GM21723 (cell line): ENCODE measurements at regions not wholly inside any gene's neighbourhood (a gene's known extent, or its start where the extent isn't known, plus 50 kb on each side); places are given as distances from the start of the nearest gene placed in this dataset.
A peak's percentile ranks its signal among the peaks of the same experiment; 100 is the strongest.
"Not testable (repeated sequence)": the region's sequence is repeated elsewhere in the genome, so short reads cannot be mapped to it uniquely, and the experiment has no call there.

Experiments used
- ATAC-seq: cut with Tn5 transposase; IDR thresholded peaks from one replicate; pipeline ENCODE4 v1.9.1; 2021; ENCODE audit warnings: mild to moderate bottlenecking, moderate library complexity; ENCODE audit not compliant: unreplicated experiment

DNA sequence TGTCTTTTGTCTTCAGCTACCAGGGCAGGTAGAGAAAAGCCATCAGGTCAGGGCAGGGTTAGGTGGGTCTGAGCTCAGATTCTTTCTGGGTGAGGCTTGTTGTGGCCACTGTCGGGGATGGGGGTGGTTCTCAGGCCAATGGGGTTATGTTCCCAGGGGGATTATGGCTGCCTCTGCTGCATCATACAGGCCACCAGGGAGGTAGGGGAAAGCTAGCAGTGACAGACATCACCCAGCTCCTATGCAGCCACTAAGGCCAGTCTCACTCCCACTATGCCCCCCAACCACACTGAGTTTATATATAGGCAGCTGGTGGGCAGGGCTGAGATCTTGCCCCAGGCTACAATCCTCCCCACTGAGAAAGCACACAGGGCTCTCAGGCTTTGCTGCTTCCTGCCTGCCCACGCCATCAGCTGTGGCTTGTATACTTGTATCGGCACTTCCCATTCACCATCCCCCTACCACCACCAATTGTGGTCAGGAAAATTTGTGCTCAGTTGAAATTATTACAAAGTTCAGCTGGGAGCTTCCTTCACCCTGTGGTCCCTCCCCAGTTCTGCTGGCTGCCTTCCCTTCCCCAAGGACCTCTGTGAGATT is 72.6 kb upstream of the PTPN13 start:
- no peak for ATAC-seq

DNA sequence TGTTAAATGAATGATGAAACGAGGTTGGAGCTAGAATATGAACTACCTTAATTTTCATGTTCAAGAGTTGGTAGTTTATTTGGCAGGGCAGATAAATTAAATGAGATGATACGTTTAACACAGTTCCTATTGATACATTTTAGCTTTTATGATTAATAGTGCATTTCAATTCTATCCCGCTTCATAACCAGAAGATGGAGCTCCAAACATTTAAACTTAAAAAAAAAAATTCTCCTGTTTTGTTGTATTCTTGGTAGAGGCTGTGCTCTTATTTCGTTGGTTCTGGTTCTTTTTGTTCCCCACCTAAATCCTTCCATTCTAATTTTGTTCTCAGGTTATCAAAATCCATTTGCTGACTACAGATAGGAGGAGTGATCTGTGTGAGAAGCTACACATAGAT is 71.8 kb upstream of the PTPN13 start:
- no peak for ATAC-seq

DNA sequence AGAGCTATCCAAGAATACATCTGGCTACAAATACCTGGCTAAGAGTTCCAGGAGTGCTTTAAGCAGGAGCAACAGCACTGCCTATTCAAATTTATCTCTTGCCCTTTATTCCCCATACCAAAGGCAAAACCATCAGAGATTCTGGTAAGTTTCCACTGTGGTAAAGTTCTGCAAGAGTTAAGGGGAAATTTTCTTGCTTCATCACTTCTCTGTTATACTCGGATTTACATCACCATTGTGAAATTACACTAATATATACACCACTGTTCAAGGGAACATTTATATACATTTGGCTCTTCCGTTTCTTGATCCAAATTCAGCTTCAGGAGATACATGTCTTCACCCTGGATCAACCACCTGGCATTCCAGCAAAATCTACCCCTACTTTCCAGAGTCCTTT is 70.8 kb upstream of the PTPN13 start:
- ATAC-seq: no peak

DNA sequence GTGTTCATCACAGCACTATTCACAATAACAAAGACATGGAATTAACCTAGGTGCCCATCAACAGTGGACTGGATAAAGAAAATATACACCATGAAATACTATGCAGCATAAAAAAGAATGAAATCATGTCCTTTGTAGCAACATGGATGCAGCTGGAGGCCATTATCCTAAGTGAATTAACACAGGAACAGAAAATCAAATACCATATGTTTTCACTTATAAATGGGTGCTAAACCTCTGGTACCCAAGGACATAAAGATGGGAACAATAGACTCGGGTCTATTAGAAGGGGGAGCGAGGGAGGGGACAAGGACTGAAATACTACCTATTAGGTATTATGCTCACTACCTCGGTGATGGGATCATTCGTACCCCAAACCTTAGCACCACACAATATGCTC is 66.4 kb upstream of the PTPN13 start:
- ATAC-seq: not testable (repeated sequence)

DNA sequence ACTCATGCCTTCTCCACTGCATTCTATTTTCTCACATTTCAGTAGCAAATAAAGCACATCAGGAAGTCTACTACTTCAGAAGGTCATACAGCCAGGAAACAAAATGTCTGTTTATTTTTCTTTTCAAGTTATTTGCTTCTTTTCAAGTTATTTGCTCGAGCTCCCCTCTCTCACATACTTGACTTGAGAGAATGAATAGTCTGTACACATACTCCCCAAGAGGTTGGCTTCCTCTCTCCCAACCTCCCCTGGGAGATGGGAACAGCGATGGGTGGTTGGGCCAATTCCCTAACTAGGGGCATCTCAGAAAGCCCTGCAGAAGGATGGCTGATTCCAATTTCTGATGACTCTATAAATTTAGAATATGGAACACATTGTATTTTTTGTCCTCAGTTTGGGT is 64.7 kb upstream of the PTPN13 start:
- no peak for ATAC-seq

DNA sequence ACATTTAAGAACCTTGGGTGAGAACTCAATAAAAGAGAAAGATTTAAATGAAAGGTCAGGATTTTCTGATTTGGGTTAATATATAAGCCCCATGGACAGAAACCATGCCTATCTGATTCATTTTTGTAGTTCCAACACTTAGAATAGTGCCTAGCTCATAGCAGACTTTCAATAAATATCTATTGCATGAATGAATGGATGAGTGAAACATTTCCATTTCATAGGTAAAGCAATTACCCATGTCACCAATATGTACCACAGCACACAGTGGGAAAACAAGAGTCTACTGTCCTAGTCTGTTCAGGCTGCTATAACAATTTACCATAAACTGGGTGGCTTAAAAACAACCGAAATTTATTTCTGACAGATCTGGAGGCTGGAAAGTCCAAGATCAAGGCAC is 63.9 kb upstream of the PTPN13 start:
- no peak for ATAC-seq

DNA sequence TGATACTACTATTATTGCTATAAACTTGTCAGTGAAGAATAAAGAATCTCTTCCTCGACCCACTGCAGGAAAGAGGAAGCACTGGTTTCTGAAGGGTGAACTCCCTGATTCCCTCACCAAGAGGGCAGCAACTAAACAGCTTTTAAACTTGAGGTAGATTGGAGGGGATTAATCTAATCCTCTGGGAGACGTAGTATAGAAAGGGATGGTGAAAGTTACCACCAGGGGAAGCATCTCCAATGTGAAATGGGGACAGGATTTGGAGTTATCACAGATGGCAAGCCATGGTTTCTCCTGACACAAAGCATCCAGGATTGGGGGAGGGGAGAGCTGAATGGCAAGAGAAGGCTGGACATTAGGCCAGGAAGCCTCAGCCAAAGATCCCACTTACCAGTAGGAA is 62.7 kb upstream of the PTPN13 start:
- ATAC-seq: no peak

DNA sequence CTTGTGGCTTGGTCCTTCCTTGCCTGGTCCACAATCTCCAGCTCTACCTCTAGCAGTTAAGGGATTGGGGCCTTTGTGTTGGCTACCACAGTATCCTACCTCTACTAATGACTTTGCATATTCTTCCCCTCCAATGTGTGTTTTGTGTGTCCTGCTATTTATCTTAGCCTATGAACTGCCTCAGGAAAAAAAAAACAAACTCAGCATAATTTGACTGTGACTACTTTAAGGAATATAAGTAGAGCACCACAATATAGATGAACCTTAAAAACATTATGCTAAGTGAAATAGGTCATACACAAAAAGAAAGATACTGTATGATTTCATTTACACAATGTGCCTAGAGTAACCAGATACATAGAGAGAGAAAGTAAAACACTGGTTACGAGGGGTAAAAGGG is 61.3 kb upstream of the PTPN13 start:
- ATAC-seq: no peak

DNA sequence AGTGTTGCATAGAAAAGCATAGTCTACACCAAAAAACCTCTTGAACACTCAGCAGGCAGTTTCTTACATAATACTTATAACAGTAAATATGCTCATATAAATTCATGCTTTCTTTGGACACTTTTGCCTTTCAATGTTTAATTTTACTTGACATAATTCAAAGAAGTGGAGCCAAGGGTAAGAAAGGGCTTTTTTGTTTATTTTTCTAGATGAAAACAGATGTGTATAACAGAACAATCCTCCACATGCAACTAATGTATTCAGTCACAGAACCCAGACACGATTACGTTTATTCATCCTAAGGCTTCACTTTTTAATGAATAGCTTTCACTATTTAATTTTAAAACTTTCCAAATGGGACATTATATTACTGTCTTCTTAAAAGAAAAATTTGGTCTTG is 58.0 kb upstream of the PTPN13 start:
- no peak for ATAC-seq

DNA sequence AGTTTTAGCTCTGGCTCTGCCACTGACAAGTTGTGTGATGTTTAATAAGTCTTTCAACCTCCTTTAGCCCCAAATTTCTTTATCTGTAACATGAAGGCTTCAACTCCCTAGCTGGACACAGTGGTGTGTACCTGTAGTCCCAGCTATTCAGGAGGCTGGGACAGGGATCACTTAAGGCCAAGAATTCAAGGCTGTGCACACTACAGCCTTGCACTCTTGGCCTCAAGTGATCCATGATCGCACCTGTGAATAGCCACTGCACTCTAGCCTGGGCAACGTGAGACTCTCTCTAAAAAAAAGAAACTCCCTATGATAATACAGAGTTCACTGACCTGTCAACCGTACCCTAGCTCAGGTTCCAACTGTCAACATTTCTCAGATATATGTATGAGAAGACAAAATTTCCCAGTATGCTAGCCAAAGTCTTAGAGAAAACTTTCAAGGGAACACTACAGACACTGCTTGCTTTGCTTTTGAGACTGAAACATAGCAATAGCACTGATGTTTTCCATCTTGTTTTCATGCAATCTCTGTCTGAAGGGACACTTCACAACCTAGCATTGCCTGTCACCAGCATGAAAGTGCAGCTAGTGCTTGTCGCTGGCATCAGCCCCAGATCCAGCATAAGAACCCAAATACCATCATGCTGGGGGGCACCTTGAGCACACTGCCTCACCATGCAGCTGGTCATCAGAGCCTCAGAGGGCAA is 51.6 kb upstream of the PTPN13 start:
- no peak for ATAC-seq

DNA sequence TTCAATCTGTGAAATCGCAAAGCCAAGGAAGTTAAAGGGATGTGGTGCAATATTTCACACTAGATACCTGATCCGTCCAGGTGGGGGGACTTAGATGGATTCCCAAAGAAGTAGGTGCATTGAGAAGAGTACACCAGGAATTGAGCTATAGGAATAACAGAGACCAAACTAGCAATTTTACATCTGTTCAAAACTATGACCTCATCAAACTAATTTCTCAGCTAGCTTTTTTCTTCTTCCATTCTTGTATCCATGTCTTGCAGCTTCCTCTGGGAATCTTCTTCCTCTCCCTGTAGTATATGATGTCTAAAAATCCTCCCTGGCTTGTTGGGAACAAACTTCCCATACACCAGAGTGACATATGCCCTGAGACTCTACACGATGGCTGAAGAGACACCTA is 51.0 kb upstream of the PTPN13 start:
- no peak for ATAC-seq

DNA sequence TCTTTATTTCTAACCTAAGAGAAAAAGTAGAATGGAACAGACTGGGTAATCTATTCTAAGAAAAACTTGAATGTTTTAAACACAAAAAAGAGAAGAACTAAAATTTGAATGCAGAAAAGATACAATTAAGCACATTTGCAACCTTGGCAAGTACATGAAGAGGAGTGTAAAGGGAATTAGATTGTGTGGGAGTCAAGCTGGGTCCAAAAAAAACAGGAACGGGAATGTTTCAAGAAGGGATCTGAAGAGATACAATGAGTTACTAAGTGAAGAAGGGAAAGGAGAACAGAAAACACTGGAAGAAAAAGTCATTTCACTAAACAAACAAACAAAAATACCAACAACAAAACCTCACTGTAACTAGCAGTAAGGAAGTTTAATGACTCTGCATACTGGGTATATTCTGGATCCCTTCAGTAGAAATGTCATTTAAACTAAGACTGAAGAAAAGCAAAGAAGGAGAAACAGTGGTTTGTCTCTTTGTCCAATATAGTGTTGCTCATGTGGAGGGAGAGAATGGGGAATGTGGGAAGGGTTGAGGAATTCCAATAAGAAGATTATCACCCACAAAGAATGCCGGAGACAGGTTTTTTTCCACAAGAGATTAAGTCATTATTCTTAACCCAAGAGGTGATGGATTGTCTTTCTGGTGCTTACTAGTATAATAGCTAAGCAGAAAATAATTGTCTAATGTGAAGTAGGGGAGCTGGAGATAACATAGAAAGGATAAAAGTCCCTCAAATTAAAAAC is 50.4 kb upstream of the PTPN13 start:
- no peak for ATAC-seq

DNA sequence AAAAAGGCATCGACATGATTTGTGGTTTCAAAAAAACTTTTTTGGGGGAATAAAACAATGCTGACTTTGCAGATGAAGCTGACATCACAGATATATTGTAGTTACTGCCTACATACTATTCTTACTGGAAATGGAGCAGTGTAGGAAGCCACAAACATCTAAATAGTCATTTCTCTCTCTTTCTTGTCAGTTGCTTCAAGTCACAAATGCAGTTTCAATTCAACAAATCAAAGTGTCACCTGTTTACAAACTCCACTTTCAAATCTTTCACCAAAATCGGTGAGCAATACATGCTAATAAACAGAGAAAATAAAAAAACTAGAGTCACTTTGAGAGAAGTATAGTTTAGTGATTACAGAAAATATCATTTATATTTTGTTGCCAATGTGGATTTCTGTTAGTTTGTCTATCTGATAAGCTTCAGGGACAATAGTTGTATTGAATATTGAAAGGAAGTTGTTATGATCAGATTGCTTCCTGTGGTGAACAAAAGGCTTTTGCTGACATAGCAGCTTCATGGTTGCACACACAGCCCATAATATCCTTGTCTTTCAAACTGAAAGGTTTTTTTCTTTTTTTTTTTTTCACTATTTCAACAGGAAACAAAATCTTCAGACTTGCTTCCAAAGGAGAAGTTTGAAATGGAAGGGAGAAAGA is 49.7 kb upstream of the PTPN13 start:
- peak; percentile 92 for ATAC-seq
